ENCODE measurements at regions not wholly inside any gene's neighbourhood (a gene's known extent, or its start where the extent isn't known, plus 50 kb on each side); places are given as distances from the start of the nearest gene placed in this dataset.

DNA sequence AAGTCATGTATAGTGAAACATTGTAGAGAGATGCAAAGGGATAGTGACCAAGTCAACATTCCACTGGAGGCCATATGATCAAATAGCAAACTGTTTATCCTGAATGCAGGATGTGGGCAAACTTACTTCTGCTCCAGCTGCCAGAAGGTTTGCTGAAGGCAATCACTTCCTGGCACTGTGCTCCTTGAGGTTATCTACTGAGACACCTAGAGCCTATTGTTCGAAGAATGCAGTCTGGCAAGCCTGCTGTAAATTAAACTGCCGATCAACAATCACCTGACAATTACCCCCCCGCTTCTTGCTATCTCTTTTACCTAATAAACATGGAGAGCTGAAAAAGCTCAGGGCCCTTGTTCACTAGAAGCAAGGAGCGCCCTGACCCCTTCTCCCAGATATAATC lies 139.4 kb upstream of the B3GALT2 start:
- H3K4me3 Mint-ChIP-seq, result no peak overlapping the region
- peaks cover 37% of the 10 kb centered on the region for H3K9me3 Mint-ChIP-seq

DNA sequence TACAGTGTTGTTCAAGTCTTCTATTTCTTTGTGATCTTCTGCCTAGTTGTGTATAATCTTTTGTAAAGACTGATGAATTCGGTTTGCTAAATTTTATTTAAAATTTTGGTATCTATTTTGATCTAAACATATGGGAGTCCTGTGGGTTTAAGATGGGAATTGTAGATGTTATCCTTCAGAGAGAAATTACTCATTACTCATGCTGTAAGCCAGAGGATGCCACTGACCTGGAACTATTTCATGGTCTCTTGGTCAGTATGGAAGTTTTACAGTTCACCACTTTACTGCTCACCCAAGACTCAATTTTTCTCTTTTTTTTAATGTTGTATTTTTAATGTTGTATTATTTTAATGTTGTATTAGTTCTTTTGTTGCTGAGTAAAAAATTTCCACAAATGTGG lies 138.6 kb upstream of the B3GALT2 start:
- no peak overlapping the region for H3K27ac Mint-ChIP-seq
- no peaks in the 10 kb centered on the region for H3K27me3 Mint-ChIP-seq (ENCODE audit: low read depth)
- no peak overlapping the region for H3K4me3 Mint-ChIP-seq
- H3K9me3 Mint-ChIP-seq, result peaks cover 36% of the 10 kb centered on the region
- TF ChIP-seq, protein P1, sequence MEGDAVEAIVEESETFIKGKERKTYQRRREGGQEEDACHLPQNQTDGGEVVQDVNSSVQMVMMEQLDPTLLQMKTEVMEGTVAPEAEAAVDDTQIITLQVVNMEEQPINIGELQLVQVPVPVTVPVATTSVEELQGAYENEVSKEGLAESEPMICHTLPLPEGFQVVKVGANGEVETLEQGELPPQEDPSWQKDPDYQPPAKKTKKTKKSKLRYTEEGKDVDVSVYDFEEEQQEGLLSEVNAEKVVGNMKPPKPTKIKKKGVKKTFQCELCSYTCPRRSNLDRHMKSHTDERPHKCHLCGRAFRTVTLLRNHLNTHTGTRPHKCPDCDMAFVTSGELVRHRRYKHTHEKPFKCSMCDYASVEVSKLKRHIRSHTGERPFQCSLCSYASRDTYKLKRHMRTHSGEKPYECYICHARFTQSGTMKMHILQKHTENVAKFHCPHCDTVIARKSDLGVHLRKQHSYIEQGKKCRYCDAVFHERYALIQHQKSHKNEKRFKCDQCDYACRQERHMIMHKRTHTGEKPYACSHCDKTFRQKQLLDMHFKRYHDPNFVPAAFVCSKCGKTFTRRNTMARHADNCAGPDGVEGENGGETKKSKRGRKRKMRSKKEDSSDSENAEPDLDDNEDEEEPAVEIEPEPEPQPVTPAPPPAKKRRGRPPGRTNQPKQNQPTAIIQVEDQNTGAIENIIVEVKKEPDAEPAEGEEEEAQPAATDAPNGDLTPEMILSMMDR (IDR thresholded peaks at IDR 0.05; ENCODE audit: unreplicated experiment in 3 of 3), result no peak
- no peaks in the 10 kb centered on the region for H3K4me1 Mint-ChIP-seq
- peaks cover 4% of the 10 kb centered on the region for H3K36me3 Mint-ChIP-seq (ENCODE audit: low read depth)

More for the DNA sequence above, 139.4 kb upstream of the B3GALT2 start:
- Mint-ChIP-seq H3K27ac (no peak overlapping the region), H3K27me3 (ENCODE audit: low read depth) (no peaks in the 10 kb centered on the region), H3K36me3 (ENCODE audit: low read depth) (peaks cover 7% of the 10 kb centered on the region), H3K4me1 (no peaks in the 10 kb centered on the region)
- TF ChIP-seq, protein P1 (IDR thresholded peaks at IDR 0.05; ENCODE audit: unreplicated experiment in 3 of 3), result no peak

DNA sequence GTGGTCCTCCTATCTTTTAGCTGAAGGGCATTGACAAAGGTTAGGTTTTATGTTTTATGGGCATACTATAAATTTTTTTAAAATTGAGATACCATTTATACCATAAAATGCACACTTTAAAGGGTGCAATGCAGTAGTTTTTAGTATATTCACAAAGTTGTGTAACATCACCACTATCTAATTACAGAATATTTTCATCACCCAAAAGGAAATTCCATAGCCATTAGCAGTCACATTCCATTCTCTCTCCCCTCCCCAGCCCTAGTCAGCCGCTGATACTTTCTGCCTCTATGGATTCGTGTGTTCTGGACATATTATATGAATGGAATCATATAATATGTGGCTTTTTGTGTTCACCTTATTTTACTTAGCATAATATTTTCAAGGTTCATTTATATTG lies 135.8 kb upstream of the B3GALT2 start:
- Mint-ChIP-seq H3K9me3 (peaks cover 29% of the 10 kb centered on the region), H3K4me3 (no peak overlapping the region), H3K27me3 (ENCODE audit: low read depth) (no peaks in the 10 kb centered on the region), H3K27ac (no peak overlapping the region), H3K36me3 (ENCODE audit: low read depth) (no peaks in the 10 kb centered on the region), H3K4me1 (no peaks in the 10 kb centered on the region)
- TF ChIP-seq, protein P1 (IDR thresholded peaks at IDR 0.05; ENCODE audit: unreplicated experiment in 3 of 3), result no peak

DNA sequence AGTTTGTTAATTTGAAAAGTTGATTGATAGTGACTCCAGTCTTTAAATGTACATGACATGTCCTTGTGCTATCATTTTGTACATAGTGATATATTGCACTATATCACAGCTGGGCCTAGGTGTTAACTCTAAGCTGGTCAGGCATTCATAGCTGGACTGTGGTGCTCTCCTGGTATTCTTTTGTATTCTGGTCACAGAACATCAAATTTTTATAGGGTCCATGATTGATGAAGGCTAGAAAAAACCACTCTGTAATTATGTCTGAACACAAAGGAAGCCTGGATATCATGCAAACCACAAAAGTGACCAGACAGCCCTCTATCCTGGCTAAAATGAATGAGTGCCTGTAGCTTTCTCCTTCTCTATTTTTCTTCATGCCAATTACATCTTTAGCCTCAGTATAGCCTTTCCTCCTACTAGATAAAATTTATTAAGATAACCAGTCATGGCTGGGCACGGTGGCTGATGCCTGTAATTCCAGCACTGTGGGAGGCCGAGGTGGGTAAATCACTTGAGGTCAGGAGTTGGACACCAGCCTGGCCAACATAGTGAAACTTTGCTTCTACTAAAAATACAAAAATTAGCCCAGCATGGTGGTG lies 134.9 kb upstream of the B3GALT2 start:
- H3K27ac Mint-ChIP-seq, result no peak overlapping the region
- peaks cover 35% of the 10 kb centered on the region for H3K9me3 Mint-ChIP-seq
- H3K4me3 Mint-ChIP-seq, result no peak overlapping the region
- H3K4me1 Mint-ChIP-seq, result no peaks in the 10 kb centered on the region
- H3K27me3 Mint-ChIP-seq (ENCODE audit: low read depth), result no peaks in the 10 kb centered on the region
- TF ChIP-seq, protein P1 (IDR thresholded peaks at IDR 0.05; ENCODE audit: unreplicated experiment in 3 of 3), result no peak
- H3K36me3 Mint-ChIP-seq (ENCODE audit: low read depth), result no peaks in the 10 kb centered on the region

DNA sequence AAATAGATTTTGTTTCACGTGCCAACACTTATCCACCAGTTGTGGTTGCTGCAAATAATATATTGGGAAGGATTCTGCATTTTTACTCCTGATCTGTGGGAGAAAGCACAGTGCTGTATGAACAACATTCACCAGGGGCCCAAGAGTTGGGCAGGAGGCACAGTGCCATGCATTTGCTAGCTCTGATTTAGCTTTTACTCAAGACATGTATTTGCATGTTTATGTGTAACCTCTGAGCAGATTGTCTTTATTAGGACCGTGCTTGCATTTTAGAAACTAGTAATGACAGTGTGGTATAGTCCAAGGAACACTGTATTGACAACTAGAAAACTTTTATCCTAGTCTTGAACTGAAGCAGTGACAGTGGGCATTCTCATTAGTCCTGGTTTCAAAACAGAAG lies 133.9 kb upstream of the B3GALT2 start:
- Mint-ChIP-seq H3K4me1 (no peaks in the 10 kb centered on the region), H3K4me3 (no peak overlapping the region), H3K9me3 (peaks cover 30% of the 10 kb centered on the region), H3K27me3 (ENCODE audit: low read depth) (no peaks in the 10 kb centered on the region), H3K27ac (no peak overlapping the region), H3K36me3 (ENCODE audit: low read depth) (no peaks in the 10 kb centered on the region)
- TF ChIP-seq, protein P1 (IDR thresholded peaks at IDR 0.05; ENCODE audit: unreplicated experiment in 3 of 3), result no peak

DNA sequence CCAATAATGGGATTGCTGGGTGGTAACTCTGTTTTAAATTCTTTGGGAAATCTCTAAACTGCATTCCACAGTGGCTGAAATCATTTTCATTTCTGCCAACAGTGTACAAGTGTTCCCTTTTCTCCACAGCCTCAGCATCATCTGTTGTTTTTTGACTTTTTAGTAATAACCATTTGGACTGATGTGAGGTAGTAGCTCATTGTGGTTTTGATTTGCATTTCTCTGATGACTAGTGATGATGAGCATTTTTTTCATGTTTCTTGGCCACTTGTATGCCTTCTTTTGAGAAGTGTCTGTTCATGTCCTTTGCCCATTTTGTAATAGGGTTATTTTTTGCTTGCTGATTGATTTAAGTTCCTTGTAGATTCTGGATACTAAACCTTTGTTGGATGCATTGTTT lies 131.9 kb upstream of the B3GALT2 start:
- Mint-ChIP-seq H3K36me3 (ENCODE audit: low read depth) (no peaks in the 10 kb centered on the region), H3K27ac (no peak overlapping the region), H3K4me3 (no peak overlapping the region), H3K9me3 (peaks cover 20% of the 10 kb centered on the region), H3K27me3 (ENCODE audit: low read depth) (no peaks in the 10 kb centered on the region), H3K4me1 (no peaks in the 10 kb centered on the region)
- TF ChIP-seq, protein P1 (IDR thresholded peaks at IDR 0.05; ENCODE audit: unreplicated experiment in 3 of 3), result no peak
